Endodermal cell (in vitro differentiated cells): ENCODE measurements at regions not wholly inside any gene's neighbourhood (a gene's known extent, or its start where the extent isn't known, plus 50 kb on each side); places are given as distances from the start of the nearest gene placed in this dataset.

Source experiments
- DNase-seq: peaks from one replicate; pipeline ENCODE4 v3.0.0-alpha.2; 2017
- H3K27ac ChIP-seq: 2 replicates; pipeline ENCODE4 v1.5.1; 2013; ENCODE audit warnings: mild to moderate bottlenecking, low read depth, low read length, moderate library complexity
- H3K27me3 ChIP-seq: 2 replicates; pipeline ENCODE4 v1.6.1; 2013; ENCODE audit warnings: mild to moderate bottlenecking, low read length, moderate library complexity; ENCODE audit not compliant: insufficient read depth, control insufficient read depth, poor library complexity, severe bottlenecking
- H3K36me3 ChIP-seq: 2 replicates; pipeline ENCODE4 v1.7.0; 2013; ENCODE audit warnings: mild to moderate bottlenecking, low read length, moderate library complexity; ENCODE audit not compliant: control insufficient read depth, insufficient read depth
- H3K4me1 ChIP-seq: one replicate; pipeline ENCODE4 v1.7.0; 2013; ENCODE audit warnings: low read length; ENCODE audit not compliant: control insufficient read depth, insufficient read depth
- H3K4me3 ChIP-seq: 2 replicates; pipeline ENCODE4 v1.5.1; 2013; ENCODE audit warnings: mild to moderate bottlenecking, low read length, moderate library complexity
- H3K9ac ChIP-seq: 2 replicates; pipeline ENCODE4 v1.6.1; 2013; ENCODE audit warnings: mild to moderate bottlenecking, low read length, moderate library complexity; ENCODE audit not compliant: poor library complexity, severe bottlenecking; ENCODE audit errors: extremely low read depth
- H3K9me3 ChIP-seq: 2 replicates; pipeline ENCODE4 v1.6.1; 2013; ENCODE audit warnings: mild to moderate bottlenecking, low read length, moderate library complexity; ENCODE audit not compliant: control insufficient read depth
- H3K27ac Mint-ChIP-seq: 2 replicates; pipeline ENCODE4 v1.8.0; 2020; ENCODE audit warnings: mixed read lengths
- H3K27me3 Mint-ChIP-seq: 2 replicates; pipeline ENCODE4 v1.8.0; 2021; ENCODE audit warnings: mild to moderate bottlenecking, mixed read lengths; ENCODE audit not compliant: insufficient read depth
- H3K36me3 Mint-ChIP-seq: 2 replicates; pipeline ENCODE4 v1.8.0; 2020; ENCODE audit warnings: low read depth, mixed read lengths
- H3K4me1 Mint-ChIP-seq: 2 replicates; pipeline ENCODE4 v1.8.0; 2020; ENCODE audit warnings: mixed read lengths
- H3K4me3 Mint-ChIP-seq: 2 replicates; pipeline ENCODE4 v1.8.0; 2020; ENCODE audit warnings: mild to moderate bottlenecking, moderate library complexity, mixed read lengths
- H3K9me3 Mint-ChIP-seq: 2 replicates; pipeline ENCODE4 v1.8.0; 2020; ENCODE audit warnings: mild to moderate bottlenecking, mixed read lengths
- WGBS, 2 experiments: methylation state at CpG; one replicate each; pipeline versions ENCODE4 v1.1.5 to v1.1.7; 2013; ENCODE audit warnings: missing lambda C conversion rate in 2 of 2, mixed read lengths in 1 of 2; ENCODE audit not compliant: insufficient coverage in 1 of 2, insufficient read length in 1 of 2; 5-methylcytosine and 5-hydroxymethylcytosine counted together
- TF ChIP-seq, protein P1 (sequence below): fragments of 200-600 bp; sonication (generic); conservative IDR thresholded peaks from 2 replicates; pipeline ENCODE4 v1.5.0; 2021; ENCODE audit warnings: antibody characterized with exemption, mild to moderate bottlenecking

DNA sequence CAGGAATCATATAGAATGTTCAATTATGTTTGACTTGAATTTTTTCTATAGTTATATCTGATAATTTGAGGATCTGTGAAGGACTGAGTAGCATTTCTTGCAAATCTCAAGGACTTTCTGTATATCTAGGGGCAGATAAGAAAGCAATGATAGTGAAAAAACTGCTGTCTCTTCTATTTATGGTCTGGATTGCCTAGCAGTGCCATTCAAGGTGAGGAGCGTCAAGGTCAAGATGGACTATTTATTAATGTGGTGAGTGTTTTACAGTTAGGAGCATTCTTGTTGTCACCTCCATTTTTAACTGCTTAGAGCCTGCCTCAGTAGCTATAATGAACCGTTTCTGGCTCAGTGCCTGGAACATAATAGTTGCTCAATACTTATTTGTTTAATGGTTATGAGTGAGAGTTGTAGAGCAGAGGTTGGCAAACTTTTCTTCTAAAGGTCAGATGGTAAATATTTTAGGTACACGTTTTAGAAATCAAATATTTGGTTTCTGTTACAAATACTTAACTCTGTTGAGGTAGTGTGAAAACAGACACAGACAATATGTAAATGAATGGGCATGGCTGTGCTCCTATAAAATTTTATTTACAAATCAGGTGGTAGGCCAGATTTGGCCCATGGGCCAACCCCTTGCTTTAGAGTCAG, 523.2 kb upstream of the IGFBP7 start:
- no peak overlapping the region for H3K9ac ChIP-seq
- no peak overlapping the region for H3K4me3 ChIP-seq
- 83 to 89% methylated on average over 2 to 3 of the region's 3 CpGs for WGBS, 2 experiments
- no peaks in the 10 kb centered on the region for H3K9me3 ChIP-seq
- no peaks in the 10 kb centered on the region for H3K36me3 ChIP-seq
- no peaks in the 10 kb centered on the region for H3K27me3 ChIP-seq
- no peak for DNase-seq
- H3K27me3 Mint-ChIP-seq = no peaks in the 10 kb centered on the region
- no peaks in the 10 kb centered on the region for H3K9me3 Mint-ChIP-seq
- H3K4me3 Mint-ChIP-seq = no peak overlapping the region
- H3K4me1 ChIP-seq = no peaks in the 10 kb centered on the region
- H3K4me1 Mint-ChIP-seq = no peaks in the 10 kb centered on the region
- TF ChIP-seq, protein P1, sequence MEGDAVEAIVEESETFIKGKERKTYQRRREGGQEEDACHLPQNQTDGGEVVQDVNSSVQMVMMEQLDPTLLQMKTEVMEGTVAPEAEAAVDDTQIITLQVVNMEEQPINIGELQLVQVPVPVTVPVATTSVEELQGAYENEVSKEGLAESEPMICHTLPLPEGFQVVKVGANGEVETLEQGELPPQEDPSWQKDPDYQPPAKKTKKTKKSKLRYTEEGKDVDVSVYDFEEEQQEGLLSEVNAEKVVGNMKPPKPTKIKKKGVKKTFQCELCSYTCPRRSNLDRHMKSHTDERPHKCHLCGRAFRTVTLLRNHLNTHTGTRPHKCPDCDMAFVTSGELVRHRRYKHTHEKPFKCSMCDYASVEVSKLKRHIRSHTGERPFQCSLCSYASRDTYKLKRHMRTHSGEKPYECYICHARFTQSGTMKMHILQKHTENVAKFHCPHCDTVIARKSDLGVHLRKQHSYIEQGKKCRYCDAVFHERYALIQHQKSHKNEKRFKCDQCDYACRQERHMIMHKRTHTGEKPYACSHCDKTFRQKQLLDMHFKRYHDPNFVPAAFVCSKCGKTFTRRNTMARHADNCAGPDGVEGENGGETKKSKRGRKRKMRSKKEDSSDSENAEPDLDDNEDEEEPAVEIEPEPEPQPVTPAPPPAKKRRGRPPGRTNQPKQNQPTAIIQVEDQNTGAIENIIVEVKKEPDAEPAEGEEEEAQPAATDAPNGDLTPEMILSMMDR = no peak
- no peak overlapping the region for H3K27ac Mint-ChIP-seq
- no peaks in the 10 kb centered on the region for H3K36me3 Mint-ChIP-seq
- no peak overlapping the region for H3K27ac ChIP-seq

DNA sequence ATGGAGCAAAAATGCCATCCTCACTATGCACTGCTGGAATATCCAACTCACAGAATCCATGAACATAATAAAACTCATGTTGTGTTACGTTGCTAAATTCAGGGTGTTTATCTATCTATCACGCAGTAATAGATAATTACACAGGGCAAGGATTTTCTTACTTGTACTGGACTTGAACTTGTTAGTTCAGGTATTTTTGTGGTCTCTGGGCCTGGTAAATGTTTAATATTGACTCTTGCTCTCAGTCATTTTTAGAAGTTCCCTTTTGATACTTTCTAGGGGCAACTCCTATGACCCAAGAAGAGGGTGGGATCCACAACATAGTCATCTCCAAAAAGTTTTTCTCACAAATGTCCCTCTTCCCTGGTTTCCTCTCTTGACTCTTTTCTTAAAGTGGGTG, 522.4 kb upstream of the IGFBP7 start:
- H3K4me3 ChIP-seq = no peak overlapping the region
- WGBS, 2 experiments = 96 to 100% methylated on average over 1 to 2 of the region's 2 CpGs
- Mint-ChIP-seq H3K4me1 (no peaks in the 10 kb centered on the region), H3K36me3 (no peaks in the 10 kb centered on the region), H3K4me3 (no peak overlapping the region), H3K27me3 (no peaks in the 10 kb centered on the region), H3K9me3 (no peaks in the 10 kb centered on the region), H3K27ac (no peak overlapping the region)
- no peak overlapping the region for H3K9ac ChIP-seq
- no peak for DNase-seq
- no peak overlapping the region for H3K27ac ChIP-seq
- H3K9me3 ChIP-seq = no peaks in the 10 kb centered on the region
- no peaks in the 10 kb centered on the region for H3K27me3 ChIP-seq
- TF ChIP-seq, protein P1 = no peak
- no peaks in the 10 kb centered on the region for H3K36me3 ChIP-seq
- H3K4me1 ChIP-seq = no peaks in the 10 kb centered on the region

DNA sequence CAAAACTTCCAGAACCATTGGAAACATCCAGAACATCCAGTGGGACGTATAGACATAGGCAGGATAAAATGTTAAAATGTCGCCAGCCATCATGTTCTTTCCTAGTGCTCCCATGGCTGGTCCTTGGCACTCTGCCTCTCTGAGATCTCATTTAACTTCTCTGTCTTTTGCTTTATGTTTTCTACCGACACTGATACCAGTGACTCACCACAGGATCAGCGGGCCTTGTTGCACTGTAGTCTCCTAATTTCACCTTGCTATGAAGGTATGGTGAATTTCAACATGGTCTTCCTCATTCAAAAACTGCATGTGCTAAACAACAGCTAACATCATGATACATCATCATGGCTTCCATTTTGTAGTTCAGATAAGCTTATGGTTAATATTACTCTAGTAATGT, 521.0 kb upstream of the IGFBP7 start:
- no peaks in the 10 kb centered on the region for H3K27me3 Mint-ChIP-seq
- no peaks in the 10 kb centered on the region for H3K4me1 ChIP-seq
- TF ChIP-seq, protein P1 = no peak
- no peaks in the 10 kb centered on the region for H3K36me3 ChIP-seq
- H3K36me3 Mint-ChIP-seq = no peaks in the 10 kb centered on the region
- H3K27ac Mint-ChIP-seq = no peak overlapping the region
- no peaks in the 10 kb centered on the region for H3K27me3 ChIP-seq
- H3K4me1 Mint-ChIP-seq = no peaks in the 10 kb centered on the region
- H3K9ac ChIP-seq = no peak overlapping the region
- H3K9me3 ChIP-seq = no peaks in the 10 kb centered on the region
- WGBS, 2 experiments = 94 to 95% methylated on average over 2 to 4 of the region's 4 CpGs
- H3K9me3 Mint-ChIP-seq = peaks cover 4% of the 10 kb centered on the region
- H3K27ac ChIP-seq = no peak overlapping the region
- no peak overlapping the region for H3K4me3 Mint-ChIP-seq
- no peak overlapping the region for H3K4me3 ChIP-seq
- DNase-seq = no peak
